HG03108 (cell line): ENCODE measurements at regions not wholly inside any gene's neighbourhood (a gene's known extent, or its start where the extent isn't known, plus 50 kb on each side); places are given as distances from the start of the nearest gene placed in this dataset.

Experiments used
- ATAC-seq: cut with Tn5 transposase; IDR thresholded peaks from one replicate; pipeline ENCODE4 v1.9.1; 2021; ENCODE audit warnings: moderate library complexity; ENCODE audit not compliant: unreplicated experiment

DNA sequence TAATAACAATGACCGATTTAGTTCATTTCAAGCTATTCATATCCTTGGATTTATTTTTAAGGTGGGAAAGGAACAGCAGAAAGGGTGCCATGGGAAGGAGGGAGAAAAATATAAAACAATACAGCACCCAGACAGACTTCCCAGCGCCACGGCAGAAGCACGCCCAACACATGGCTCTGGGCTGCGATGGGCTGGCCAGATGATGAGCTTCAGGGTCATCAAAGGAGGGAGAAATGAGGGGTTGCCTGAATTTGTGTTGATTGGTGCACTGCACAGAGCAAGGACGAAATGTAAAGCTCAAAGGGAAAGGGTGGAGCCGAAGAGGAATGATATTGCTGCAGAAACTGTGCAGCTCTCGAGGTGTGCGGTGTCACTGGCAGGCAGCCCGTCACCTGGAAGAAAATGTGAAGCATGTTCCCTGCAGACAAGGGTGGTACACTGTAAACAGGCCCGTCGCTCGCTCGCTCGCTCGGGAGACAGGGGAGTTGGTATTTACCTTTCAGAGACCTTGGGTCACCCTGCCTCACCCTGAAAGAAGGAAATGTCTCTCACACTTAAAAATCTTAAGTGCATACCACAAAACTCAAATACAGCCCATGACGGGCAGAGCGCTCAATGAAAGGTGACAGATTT lies 195.5 kb upstream of the CTAGE1 start:
- no peak for ATAC-seq

DNA sequence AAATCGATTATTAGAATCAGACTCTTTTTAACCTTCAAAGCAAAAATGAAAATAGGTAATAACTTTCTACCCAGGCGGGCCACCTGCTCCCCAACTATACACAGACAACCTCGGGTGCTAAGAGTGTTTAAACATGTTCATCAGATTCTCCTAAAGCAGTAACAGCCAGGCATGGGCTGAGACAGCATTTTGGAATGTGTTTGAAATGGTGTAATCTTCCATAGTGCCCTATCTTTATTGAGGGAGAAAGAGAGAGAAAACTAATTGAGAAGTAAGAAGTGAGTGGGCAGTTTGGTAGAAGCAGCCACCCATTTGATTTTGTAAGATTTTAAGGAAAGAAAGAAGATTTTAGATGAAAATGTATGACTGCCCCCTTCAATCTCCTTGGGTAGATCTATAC lies 196.1 kb upstream of the CTAGE1 start:
- no peak for ATAC-seq

DNA sequence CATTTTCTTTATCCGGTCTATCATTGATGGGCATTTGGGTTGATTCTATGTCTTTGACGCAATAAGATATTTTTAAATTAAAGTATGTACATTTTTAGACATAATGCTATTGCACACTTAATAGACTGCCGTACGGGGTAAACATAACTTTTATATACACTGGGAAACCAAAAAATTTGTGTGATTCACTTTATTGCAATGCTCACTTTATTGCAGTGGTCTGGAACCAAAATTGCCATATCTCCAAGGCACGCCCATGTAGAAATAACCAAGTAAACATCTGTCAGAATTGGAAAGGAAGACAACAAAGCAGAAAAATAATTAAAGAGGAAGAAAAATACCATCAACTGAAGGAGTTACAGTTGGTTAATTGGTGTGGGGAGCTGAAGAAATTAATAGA lies 205.8 kb upstream of the CTAGE1 start:
- ATAC-seq = no peak

DNA sequence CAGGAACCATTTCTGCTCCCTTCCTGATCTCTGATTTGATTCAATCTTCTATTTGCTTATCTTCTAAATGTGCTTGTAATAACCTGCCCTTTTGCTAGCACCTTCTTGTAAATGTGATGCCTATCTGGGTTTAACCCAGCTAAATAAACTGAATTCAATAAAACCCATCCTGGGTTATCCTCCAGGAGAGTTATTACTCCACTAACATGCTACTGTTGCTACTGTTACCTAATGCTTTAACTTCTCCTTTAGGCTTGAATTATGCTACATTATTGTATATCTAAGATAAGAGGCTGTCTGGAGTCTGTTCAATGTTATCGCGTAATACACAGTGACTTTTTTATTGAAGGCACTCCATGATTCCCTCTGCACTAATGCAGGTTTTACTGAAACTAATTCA lies 206.5 kb upstream of the CTAGE1 start:
- ATAC-seq = no peak

DNA sequence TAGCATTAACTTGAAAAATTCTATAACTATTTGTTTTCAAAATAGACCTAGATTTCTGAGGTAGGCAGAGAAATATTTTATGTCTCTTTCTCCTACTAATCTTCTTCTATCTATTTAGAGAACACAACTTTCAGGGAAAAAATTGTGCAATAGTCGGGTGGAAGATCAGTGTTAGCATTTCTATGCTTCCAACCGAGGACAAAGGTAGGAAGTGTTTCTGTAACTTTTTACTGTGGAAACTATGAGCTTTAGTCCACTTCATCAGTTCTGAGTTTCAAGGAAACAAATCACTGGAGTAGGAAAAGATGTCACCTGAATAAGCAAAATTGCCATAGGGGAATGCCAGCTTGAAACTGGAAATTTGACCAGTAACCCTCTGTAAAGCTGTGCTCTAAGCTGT lies 207.7 kb upstream of the CTAGE1 start:
- ATAC-seq = no peak

DNA sequence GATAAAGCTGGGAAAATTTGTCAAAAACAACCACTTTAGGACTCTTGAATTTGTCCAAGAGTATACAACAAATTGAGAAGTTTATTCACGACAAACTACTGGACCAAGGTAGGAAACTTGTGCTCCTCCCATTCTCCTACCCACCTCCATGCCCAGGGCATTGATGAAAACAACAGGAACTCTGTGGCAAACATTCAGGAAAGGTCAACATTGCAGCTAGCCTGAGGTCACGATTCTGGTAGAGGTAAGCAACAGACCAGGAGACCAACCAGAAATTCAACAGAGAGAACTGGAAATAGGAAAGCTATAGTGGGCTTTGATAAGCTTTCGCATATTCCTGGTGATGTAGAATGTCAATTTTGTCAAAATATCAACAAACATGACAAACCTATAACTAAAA lies 209.1 kb upstream of the CTAGE1 start:
- ATAC-seq = no peak

DNA sequence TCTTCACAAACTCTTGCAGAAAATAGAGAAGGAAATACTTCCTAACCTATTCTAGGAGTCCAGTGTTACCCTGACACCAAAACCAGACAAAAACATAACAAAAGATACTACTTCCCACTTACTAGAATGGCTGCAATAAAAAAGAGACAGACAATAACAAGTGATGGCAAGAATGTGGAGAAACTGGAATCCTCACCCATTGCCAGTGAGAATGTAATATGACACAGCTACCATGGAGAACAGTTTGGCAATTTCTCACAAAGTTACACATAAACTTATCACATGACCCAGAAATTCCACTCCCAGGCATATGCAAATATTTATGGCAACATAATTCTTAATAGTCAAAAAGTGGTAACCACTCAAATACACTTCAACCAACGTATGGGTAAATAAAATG lies 209.8 kb upstream of the CTAGE1 start:
- ATAC-seq = no peak

DNA sequence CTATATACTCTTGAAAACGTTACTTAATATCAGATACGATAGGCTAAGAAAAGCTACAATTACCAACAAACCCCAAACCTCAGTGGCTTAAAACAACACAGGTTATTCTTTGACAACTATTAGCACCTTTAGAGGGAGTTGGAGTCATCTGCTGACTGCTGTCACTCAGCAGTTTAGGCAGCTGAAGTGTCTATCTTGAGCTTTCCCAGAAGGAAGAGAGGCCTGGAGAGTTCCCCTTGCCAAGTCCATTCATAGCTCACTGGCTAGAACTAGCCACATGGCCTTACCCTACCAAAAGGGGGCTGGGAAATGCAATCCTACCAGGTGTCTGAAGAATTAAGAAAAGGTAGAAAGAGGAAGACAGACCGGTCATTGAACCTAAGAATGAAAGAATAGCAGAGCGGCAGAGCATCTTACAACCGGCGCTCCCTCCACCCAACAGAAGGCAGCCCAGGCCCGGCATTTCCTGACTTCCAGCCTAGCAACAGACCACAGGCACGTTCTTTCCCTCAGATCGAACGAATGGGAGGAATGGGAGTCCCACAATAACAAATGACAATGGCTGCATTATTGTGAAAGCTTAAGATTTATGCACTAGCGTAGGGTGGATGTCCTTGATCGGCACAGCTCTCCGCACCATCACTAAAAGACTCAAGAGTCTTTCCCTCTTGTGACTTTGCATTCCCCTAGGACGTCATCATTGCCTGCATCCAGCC lies 211.2 kb upstream of the CTAGE1 start:
- no peak for ATAC-seq

DNA sequence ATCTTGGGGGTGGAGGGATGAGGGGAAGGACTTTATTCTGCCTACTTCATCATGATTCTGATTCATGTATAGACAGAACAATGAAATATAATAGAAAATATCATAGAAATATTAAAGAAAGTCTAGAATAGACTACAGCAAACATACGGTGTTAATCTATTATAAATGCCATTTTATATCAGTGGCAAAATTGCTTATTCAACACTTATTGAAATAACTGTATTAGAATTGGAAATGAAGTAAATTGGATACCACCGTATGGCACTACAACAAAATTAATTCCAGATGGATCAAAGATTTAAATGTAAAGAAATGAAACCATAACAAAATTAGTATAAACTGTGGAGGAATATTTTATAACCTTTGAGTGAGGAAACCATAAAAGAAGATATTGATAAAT lies 213.3 kb upstream of the CTAGE1 start:
- no peak for ATAC-seq

DNA sequence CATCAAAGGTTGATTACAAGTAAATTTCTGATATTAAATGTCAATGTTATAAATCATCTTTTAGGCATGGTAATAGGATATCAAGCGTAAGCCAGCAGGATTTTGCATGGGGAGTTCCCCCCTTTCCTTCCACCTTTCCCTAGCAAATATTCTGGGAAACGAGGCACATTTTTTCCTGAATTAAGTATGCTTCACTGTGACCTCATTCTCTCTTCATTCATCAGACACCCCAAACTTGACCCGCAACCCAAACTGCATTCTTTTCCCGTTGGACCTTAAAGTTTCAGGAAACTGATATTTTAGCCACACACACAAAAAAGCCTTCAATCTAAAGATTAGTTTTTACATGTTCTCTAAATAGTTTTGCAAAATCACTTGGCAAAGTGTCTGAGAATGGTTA lies 214.5 kb upstream of the CTAGE1 start:
- no peak for ATAC-seq

DNA sequence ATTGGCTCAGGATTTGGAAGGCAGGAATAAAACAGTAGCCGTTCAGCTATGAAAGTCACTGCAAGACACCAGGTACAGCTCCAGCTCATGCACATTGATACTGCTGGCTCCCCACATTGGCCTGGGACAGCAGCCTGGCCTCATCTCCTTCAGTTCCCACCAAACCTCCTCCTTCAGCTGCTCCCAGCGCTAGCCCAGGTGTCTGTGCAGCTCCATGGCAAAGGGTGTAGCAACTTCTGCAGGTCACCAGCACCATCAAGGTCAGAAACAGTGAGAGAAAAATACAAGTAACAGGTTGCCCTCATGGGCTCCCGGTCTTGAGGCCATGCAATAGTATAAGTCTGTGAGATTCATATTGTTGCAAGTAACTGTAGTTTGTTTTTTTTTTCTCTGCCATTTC lies 216.7 kb upstream of the CTAGE1 start:
- ATAC-seq = no peak

DNA sequence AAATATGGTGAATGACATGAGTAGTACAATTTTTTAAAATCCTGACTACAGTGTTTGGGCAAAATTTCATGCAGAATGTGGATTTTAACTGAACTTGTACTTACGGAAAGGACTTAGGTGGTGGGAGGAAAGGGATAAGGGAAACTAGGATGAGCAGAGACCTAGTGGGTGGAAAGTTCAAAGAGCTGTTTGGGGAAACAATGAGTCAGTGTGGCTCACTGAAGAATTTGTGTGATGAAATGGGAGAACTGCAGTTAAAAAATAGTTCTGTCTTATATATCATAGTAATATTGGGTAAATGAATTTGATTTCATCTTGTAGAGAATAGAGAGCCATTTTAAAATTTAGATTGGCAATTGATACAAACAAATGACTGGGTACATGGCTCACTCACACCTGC lies 220.1 kb upstream of the CTAGE1 start:
- no peak for ATAC-seq

DNA sequence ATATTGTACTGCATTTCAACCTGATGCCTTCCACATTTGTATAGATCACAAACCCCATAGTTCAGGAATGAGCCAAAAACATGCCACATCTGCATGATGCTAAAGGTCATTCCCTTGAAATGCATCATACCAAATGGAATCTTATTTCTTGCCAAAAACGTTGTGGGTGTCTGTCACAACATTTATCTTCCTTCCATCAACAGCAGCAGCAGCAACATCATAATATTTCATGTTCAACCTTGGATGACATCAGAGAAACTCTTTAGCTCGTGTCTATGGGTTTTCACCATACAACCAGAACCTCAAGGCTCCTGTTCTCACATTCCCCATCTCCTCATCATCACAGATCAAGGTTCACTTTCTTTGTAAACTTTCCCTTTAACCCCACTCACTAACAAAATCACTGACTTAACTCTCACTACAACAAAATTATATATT lies 221.3 kb upstream of the CTAGE1 start:
- no peak for ATAC-seq

DNA sequence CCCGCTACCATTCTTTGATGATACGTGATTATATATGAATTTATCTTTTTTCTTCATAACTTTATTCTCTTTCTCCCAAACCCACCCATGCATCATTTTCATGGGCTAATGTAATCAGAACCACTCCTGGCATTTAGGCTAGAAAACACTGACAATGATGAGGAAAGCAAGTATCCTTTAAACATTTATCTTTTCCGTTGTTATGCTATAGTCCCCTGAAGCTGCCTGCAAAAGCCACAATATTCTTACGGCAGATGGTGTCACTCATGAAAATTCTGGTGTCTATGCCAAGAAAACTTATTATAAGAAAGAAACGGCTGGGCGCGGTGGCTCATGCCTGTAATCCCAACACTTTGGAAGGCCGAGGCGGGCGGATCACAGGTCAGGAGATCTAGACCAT lies 221.8 kb upstream of the CTAGE1 start:
- ATAC-seq = no peak

DNA sequence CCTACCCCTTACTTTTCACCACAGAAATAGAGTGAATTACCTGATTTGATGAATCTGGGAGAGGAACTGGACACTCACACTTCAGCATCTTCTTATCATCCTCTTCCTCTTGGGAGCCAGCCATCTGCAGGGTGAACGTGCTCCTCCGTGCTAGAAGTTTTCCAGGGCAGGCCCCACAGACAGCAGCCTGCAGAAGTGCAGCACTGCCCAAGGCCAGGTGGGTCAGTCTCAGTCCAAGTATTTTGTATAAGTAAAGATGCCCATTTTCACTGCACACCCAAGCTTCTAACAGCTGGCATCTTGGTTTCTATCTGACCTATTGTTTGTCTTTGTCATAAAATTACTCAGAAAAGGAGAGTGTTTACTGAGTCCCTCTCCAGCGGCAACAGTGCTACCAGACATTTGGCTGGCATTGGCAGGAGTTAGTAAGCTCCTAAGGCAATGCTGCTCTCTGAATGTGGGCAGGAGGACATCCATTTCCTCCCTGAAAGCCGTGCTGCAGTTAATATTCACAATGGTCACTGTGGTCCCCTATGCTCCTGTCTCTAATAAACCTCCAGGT lies 222.6 kb upstream of the CTAGE1 start:
- ATAC-seq = no peak

DNA sequence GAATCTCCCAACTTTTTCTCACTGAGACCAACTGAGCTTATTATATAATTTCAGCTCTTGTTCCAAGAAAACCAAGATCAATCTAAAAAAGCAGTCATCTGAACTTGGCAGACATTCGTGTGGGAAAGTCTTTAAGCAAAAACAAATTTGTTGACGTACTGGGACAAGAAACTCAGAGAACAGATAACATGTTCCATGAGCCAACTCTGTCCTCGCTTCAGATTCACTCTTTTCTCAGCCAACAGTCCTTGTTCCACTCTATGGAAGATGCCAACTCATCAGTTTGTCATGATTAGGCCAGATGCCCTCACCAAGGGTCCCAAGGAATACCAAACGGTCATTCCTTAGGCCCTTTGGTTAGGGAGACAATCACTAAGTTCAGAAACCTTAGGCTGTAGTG lies 224.2 kb upstream of the CTAGE1 start:
- ATAC-seq = no peak

DNA sequence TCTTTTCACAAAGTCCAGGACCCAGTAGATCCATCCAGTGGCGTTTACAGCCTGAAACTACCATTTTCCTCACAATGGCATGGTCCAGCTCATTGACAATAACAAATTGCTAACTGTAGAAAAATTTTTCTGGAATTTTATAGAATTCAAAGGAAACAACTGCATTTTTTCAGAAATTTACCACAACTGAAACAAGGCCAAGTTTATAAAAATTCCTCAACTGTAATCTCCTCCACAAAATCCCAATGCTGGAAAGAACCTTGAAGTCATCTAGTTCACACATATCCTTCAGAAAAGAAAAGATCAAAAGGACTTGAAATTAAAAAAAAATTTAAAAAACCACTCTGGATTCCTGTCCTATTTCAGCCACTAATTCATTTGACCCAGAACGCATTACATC lies 226.0 kb upstream of the CTAGE1 start:
- ATAC-seq = no peak

DNA sequence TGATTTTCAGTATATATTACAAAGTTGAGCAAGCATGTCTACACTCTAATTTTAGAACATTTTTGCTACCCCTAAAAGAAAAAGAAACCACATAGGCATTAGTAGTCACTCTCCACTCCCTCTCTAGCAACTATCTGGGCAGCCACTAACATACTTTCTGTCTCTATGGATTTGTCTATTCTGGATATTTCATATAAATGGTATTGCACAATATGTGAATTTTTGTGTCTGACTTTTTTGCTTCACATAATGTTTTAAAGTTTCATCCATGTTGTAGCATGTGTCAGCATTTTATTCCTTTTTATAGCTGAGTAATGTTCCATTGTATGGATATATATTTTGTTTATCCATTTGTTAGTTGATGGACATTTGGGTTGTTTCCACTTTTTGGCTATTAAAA lies 232.5 kb upstream of the CTAGE1 start:
- no peak for ATAC-seq

DNA sequence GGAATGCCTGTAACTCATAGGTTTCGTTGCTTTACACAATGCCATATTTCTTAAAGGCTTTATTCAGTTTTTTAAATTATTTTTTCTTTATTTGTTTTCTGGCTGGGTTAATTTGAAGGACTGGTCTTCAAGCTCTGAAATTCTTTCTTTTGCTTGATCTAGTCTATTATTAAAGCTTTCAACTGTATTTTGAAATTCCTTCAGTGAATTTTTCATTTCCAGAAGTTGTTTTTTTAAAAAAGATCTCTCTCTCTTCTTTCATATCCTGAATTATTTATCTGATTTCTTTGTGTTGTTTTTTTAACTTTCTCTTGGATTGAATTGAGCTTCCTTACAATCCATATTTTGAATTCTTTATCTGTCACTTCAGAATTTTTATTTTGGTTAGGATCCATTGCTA lies 239.9 kb upstream of the CTAGE1 start:
- no peak for ATAC-seq

DNA sequence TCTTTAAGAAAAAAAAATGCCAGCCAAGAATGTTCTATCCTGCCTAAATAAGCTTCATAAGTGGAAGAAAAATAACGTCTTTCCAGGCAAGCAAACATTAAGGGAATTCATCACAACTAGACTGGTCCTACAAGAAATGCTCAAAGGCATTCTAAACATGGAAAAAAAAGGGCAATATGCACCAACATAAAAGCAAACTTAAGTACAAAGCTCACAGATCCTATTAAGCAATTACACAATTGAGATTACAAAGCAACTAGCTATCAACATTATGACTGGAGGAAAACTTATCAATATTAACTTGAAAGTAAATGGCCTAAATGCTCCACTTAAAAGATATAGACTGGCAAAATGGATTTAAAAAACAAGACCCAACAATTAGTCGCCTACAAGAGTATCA lies 240.6 kb upstream of the CTAGE1 start:
- no peak for ATAC-seq

DNA sequence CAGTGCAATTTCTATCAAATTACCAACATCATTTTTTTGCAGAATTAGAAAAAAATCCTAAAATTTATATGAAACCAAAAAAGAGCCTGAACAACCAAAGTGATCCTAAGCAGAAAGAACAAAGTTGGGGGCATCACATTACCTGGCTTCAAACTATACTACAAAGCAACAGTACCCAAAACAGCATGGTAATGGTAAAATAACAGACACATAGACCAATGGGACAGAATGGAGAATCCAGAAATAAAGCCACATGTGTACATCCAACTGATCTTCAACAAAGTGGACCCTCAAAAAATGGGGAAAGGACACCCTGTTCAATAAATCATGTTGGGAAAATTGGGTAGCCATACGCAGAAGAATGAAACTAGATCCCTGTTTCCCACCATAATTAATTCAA lies 245.7 kb upstream of the CTAGE1 start:
- ATAC-seq = no peak

DNA sequence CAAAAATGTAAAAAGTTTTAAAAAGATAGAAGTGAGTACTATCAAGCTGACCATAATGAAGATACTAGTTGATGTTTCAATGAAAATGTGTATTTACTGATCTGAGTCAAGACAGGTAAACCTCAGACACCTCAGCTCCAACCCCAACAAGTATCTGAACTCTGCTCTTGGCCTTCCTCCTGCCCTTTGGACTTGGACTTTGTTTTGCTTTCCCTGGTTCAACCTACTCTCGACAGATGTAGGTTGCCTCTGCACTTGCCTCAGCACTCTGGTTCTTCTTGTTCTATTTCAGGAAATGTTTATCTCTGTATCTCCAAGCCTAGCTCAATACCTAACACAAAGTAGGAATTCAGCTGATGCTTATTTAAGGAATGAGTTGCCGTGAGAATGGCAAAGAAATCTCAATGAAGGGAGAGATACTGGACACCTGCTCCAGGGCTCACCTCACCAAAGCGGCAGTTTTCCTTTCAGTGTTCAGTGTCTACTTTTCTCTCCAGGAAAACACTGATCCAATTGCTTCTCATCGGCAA lies 248.8 kb upstream of the CTAGE1 start:
- ATAC-seq = no peak
